UCSD-AML1 (cell line): ENCODE measurements at regions not wholly inside any gene's neighbourhood (a gene's known extent, or its start where the extent isn't known, plus 50 kb on each side); places are given as distances from the start of the nearest gene placed in this dataset.

Experiments
- DNase-seq: peaks from one replicate; lab custom pipeline; 2025; ENCODE audit not compliant: unreplicated experiment; lab: John Stamatoyannopoulos, UW

GRCh38 chr11:13907678-13908077, 54.8 kb upstream of the SPON1 start:
- DNase-seq: no peak

- DNase-seq: no peak
Measured at GRCh38 chr11:13908535-13908934, 54.0 kb upstream of the SPON1 start.
